GM12874 (cell line): ENCODE measurements at regions not wholly inside any gene's neighbourhood (a gene's known extent, or its start where the extent isn't known, plus 50 kb on each side); places are given as distances from the start of the nearest gene placed in this dataset.

Experiments used
- CTCF ChIP-seq: IDR thresholded peaks from 2 replicates; pipeline ENCODE4 v1.5.1; 2011; ENCODE audit warnings: low read depth, mild to moderate bottlenecking, control low read depth, low read length, moderate library complexity; ENCODE audit not compliant: insufficient read depth

- TF ChIP-seq CTCF, result no peak
Observed at GRCh38 chr9:12195456-12195855, 497.7 kb upstream of the TYRP1 start.

- no peak for TF ChIP-seq CTCF
Observed at GRCh38 chr9:12204512-12204911, 488.7 kb upstream of the TYRP1 start.

GRCh38 chr9:12212860-12213259, 480.3 kb upstream of the TYRP1 start:
- no peak for TF ChIP-seq CTCF

GRCh38 chr9:12221470-12221869, 471.7 kb upstream of the TYRP1 start:
- no peak for TF ChIP-seq CTCF

GRCh38 chr9:12224449-12224848, 468.7 kb upstream of the TYRP1 start:
- no peak for TF ChIP-seq CTCF

- no peak for TF ChIP-seq CTCF
Observed at GRCh38 chr9:12230708-12231107, 462.5 kb upstream of the TYRP1 start.

GRCh38 chr9:12231832-12232231, 461.4 kb upstream of the TYRP1 start:
- no peak for TF ChIP-seq CTCF

- TF ChIP-seq CTCF, result no peak
Observed at GRCh38 chr9:12232836-12233235, 460.3 kb upstream of the TYRP1 start.
